K562 (cell line): ENCODE measurements at regions not wholly inside any gene's neighbourhood (a gene's known extent, or its start where the extent isn't known, plus 50 kb on each side); places are given as distances from the start of the nearest gene placed in this dataset.

Experiments used
- BRF1 ChIP-seq: IDR thresholded peaks from 3 replicates; pipeline ENCODE4 v1.6.1; 2011; ENCODE audit warnings: borderline replicate concordance, mild to moderate bottlenecking; ENCODE audit not compliant: insufficient read length; ENCODE audit errors: extremely low read depth
- ESRRB ChIP-seq: fragments of 250-450 bp; sonication (Bioruptor Pico); IDR thresholded peaks from 2 replicates; pipeline ENCODE4 v1.5.0; 2020; ENCODE audit warnings: mild to moderate bottlenecking, moderate library complexity, borderline replicate concordance
- GTF2F1 ChIP-seq: IDR thresholded peaks from 2 replicates; pipeline ENCODE4 v1.6.1; 2011; ENCODE audit warnings: low read depth, low read length, improper control_type of control experiment
- KDM1A ChIP-seq, 2 experiments: fragments of 450-650 bp; IDR thresholded peaks; 2 replicates each; pipeline ENCODE4 v1.6.1; 2016; ENCODE audit warnings: mild to moderate bottlenecking in 2 of 2
- MTA1 ChIP-seq: fragments of 450-650 bp; IDR thresholded peaks from 2 replicates; pipeline ENCODE4 v1.6.1; 2017; ENCODE audit warnings: borderline replicate concordance
- MYC ChIP-seq, 2 experiments: fragments of 250-450 bp in 1 of 2; sonication (Bioruptor Pico) in 1 of 2; IDR thresholded peaks; 2 replicates each; pipeline versions ENCODE4 v1.5.1 to v1.6.1; 2012 to 2021; ENCODE audit warnings: low read depth in 2 of 2, borderline replicate concordance in 1 of 2, improper control_type of control experiment in 1 of 2, low read length in 1 of 2, mild to moderate bottlenecking in 1 of 2, moderate library complexity in 1 of 2
- NCOA1 ChIP-seq: fragments of 450-650 bp; IDR thresholded peaks from 2 replicates; pipeline ENCODE4 v1.6.1; 2016; ENCODE audit warnings: low read depth
- PHTF2 ChIP-seq: fragments of 250-450 bp; sonication (Bioruptor Pico); IDR thresholded peaks from 2 replicates; pipeline ENCODE4 v1.5.0; 2021; ENCODE audit warnings: mild to moderate bottlenecking
- RBBP5 ChIP-seq: fragments of 200-600 bp; sonication (generic); IDR thresholded peaks from 2 replicates; pipeline ENCODE4 v1.6.1; 2012; ENCODE audit warnings: borderline replicate concordance, mild to moderate bottlenecking, low read length, control low read depth, inconsistent platforms; ENCODE audit not compliant: insufficient read depth, poor library complexity, severe bottlenecking
- ZKSCAN8 ChIP-seq: fragments of 200-800 bp; sonication (Bioruptor generic); IDR thresholded peaks from 2 replicates; pipeline ENCODE4 v1.6.1; 2016; ENCODE audit warnings: missing genetic modification characterization, missing compliant biosample characterization
- ZNF146 ChIP-seq: IDR thresholded peaks from one replicate; pipeline ENCODE4 v1.6.1; 2018; ENCODE audit warnings: missing compliant biosample characterization; ENCODE audit not compliant: unreplicated experiment
- ZNF75A ChIP-seq: fragments of 450-650 bp; formaldehyde crosslinking; IDR thresholded peaks from 2 replicates; pipeline ENCODE4 v1.4.0; 2020; ENCODE audit warnings: mild to moderate bottlenecking
- ZNF780A ChIP-seq: fragments of 250-450 bp; sonication (Bioruptor Pico); IDR thresholded peaks from 2 replicates; pipeline ENCODE4 v1.5.0; 2021; ENCODE audit warnings: mild to moderate bottlenecking
- ZZZ3 ChIP-seq: fragments of 450-650 bp; IDR thresholded peaks from 2 replicates; pipeline ENCODE4 v1.6.1; 2016; ENCODE audit warnings: antibody characterized with exemption, mild to moderate bottlenecking, moderate library complexity
- TF ChIP-seq, protein P1 (sequence below): sonication (generic); formaldehyde crosslinking; IDR thresholded peaks from 2 replicates; pipeline ENCODE4 v1.9.0; 2022; ENCODE audit warnings: mild to moderate bottlenecking, missing genetic modification reagents
- TF ChIP-seq, protein P2 (sequence below): fragments of 450-650 bp; IDR thresholded peaks from 2 replicates; pipeline ENCODE4 v1.6.1; 2018; ENCODE audit not compliant: partially characterized antibody
- TF ChIP-seq, protein P3 (sequence below), 2 experiments: fragments of 150-350 bp in 1 of 2; IDR thresholded peaks; 2 replicates each; pipeline ENCODE4 v1.6.1; 2012 to 2016; ENCODE audit warnings: low read depth in 2 of 2, low read length in 2 of 2, mild to moderate bottlenecking in 1 of 2, moderate library complexity in 1 of 2
- TF ChIP-seq, protein P4 (sequence below): sonication (generic); formaldehyde crosslinking; IDR thresholded peaks from 2 replicates; pipeline ENCODE4 v1.8.1; 2023; ENCODE audit warnings: mild to moderate bottlenecking, missing genetic modification reagents

DNA sequence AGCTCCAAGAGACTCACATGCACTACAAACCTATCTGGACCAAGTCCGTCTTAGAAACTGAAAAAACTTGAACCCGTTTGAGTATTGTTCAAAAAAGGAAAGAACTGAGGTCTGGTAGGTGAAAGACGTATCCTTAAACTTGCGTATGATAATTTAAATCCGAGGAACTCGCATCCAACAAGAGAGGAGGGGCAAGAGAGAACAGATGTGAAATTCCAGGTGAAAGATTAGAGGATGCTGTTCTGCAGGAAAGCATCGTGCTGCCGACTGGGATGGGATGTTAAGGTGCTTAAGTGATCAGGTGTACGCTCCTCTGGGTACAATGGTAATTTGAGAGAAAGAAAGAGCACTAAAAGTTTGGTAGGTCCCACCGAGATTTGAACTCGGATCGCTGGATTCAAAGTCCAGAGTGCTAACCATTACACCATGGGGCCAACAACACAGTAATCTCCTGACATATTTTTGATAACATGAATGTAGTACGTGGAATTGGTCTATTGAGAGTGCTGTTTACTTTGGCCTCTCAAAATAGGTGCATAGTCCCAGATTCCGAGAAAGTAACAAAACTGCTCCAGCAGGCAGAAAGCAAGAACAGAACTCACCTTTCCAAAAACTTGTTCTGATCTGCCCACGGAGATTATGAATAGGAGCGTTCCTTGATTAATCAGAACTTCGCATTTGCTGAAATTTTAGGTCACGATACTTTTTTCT lies 53.5 kb upstream of the BTN3A2 start (continued):
- TF ChIP-seq, protein P1, sequence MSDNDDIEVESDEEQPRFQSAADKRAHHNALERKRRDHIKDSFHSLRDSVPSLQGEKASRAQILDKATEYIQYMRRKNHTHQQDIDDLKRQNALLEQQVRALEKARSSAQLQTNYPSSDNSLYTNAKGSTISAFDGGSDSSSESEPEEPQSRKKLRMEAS (CRISPR knock-in tag) = 0 out of 2 replicates have a peak, but pooled peaks have one; percentile 30
- TF ChIP-seq PHTF2 (CRISPR knock-in tag) (no peak), MYC (IDR thresholded peaks at IDR 0.05; ENCODE audit: low read depth, low read length) (0 out of 2 replicates have a peak, but pooled peaks have one; percentile 13), MYC (CRISPR knock-in tag; IDR thresholded peaks at IDR 0.05; ENCODE audit: borderline replicate concordance, low read depth) (no peak), ZZZ3 (no peak), KDM1A (IDR thresholded peaks at IDR 0.05) (peak; percentile 6 to 34; a peak in 2 of 4 replicates), BRF1 (peak; percentile 17), ZNF146 (CRISPR knock-in tag) (no peak), GTF2F1 (no peak), ZNF780A (CRISPR knock-in tag) (no peak), MTA1 (peak; percentile 51; the same call in 1 of the 2 replicates), ZNF75A (CRISPR knock-in tag) (no peak), RBBP5 (no peak), ZKSCAN8 (CRISPR knock-in tag) (no peak; the same call in 1 of the 2 replicates), ESRRB (CRISPR knock-in tag) (0 out of 2 replicates have a peak, but pooled peaks have one; percentile 8), NCOA1 (no peak)
- TF ChIP-seq, protein P2, sequence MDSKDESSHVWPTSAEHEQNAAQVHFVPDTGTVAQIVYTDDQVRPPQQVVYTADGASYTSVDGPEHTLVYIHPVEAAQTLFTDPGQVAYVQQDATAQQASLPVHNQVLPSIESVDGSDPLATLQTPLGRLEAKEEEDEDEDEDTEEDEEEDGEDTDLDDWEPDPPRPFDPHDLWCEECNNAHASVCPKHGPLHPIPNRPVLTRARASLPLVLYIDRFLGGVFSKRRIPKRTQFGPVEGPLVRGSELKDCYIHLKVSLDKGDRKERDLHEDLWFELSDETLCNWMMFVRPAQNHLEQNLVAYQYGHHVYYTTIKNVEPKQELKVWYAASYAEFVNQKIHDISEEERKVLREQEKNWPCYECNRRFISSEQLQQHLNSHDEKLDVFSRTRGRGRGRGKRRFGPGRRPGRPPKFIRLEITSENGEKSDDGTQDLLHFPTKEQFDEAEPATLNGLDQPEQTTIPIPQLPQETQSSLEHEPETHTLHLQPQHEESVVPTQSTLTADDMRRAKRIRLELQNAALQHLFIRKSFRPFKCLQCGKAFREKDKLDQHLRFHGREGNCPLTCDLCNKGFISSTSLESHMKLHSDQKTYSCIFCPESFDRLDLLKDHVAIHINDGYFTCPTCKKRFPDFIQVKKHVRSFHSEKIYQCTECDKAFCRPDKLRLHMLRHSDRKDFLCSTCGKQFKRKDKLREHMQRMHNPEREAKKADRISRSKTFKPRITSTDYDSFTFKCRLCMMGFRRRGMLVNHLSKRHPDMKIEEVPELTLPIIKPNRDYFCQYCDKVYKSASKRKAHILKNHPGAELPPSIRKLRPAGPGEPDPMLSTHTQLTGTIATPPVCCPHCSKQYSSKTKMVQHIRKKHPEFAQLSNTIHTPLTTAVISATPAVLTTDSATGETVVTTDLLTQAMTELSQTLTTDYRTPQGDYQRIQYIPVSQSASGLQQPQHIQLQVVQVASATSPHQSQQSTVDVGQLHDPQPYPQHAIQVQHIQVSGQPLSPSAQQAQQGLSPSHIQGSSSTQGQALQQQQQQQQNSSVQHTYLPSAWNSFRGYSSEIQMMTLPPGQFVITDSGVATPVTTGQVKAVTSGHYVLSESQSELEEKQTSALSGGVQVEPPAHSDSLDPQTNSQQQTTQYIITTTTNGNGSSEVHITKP = peak; percentile 50
- TF ChIP-seq, protein P3, sequence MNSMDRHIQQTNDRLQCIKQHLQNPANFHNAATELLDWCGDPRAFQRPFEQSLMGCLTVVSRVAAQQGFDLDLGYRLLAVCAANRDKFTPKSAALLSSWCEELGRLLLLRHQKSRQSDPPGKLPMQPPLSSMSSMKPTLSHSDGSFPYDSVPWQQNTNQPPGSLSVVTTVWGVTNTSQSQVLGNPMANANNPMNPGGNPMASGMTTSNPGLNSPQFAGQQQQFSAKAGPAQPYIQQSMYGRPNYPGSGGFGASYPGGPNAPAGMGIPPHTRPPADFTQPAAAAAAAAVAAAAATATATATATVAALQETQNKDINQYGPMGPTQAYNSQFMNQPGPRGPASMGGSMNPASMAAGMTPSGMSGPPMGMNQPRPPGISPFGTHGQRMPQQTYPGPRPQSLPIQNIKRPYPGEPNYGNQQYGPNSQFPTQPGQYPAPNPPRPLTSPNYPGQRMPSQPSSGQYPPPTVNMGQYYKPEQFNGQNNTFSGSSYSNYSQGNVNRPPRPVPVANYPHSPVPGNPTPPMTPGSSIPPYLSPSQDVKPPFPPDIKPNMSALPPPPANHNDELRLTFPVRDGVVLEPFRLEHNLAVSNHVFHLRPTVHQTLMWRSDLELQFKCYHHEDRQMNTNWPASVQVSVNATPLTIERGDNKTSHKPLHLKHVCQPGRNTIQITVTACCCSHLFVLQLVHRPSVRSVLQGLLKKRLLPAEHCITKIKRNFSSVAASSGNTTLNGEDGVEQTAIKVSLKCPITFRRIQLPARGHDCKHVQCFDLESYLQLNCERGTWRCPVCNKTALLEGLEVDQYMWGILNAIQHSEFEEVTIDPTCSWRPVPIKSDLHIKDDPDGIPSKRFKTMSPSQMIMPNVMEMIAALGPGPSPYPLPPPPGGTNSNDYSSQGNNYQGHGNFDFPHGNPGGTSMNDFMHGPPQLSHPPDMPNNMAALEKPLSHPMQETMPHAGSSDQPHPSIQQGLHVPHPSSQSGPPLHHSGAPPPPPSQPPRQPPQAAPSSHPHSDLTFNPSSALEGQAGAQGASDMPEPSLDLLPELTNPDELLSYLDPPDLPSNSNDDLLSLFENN (IDR thresholded peaks at IDR 0.05; ENCODE audit: low read depth in 2 of 2, low read length in 2 of 2) = 0 out of 4 replicates have a peak, but pooled peaks of 1 of the 2 experiments have one; percentile 22
- TF ChIP-seq, protein P4, sequence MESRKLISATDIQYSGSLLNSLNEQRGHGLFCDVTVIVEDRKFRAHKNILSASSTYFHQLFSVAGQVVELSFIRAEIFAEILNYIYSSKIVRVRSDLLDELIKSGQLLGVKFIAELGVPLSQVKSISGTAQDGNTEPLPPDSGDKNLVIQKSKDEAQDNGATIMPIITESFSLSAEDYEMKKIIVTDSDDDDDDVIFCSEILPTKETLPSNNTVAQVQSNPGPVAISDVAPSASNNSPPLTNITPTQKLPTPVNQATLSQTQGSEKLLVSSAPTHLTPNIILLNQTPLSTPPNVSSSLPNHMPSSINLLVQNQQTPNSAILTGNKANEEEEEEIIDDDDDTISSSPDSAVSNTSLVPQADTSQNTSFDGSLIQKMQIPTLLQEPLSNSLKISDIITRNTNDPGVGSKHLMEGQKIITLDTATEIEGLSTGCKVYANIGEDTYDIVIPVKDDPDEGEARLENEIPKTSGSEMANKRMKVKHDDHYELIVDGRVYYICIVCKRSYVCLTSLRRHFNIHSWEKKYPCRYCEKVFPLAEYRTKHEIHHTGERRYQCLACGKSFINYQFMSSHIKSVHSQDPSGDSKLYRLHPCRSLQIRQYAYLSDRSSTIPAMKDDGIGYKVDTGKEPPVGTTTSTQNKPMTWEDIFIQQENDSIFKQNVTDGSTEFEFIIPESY (CRISPR knock-in tag) = no peak; the same call in 1 of the 2 replicates
